Right kidney (tissue), 1 donor: ENCODE measurements at regions not wholly inside any gene's neighbourhood (a gene's known extent, or its start where the extent isn't known, plus 50 kb on each side); places are given as distances from the start of the nearest gene placed in this dataset.

ENCODE experiments used
- DNase-seq: peaks from one replicate; pipeline ENCODE4 v3.0.0-alpha.2; 2016

DNA sequence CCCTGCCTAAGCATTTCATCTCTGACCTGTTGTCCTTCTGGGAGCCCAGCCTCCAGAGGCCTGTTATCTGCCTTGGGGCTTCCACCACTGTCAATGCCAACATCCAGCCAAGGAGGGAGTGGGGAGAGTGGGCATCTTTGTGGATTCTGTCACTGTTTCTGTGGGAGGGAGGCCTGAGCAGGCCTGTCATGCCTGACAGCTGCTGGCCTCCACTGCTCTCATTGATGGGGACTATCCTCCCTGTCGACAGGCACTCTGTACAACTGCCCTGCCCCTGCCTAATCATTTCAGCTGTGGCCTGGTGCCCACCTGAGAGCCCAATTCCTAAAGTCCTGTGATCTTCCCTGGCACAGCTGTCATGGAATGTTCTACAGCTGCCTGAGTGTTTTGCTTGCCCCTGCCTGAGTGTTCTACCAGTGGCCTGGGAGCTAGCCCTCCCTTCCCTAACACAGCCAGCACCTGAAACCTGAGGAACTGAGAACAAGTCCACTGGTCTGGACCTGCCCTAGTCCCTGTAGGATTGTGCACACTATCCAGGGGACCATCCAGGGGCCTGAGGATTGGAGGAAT lies 145.3 kb downstream of the FAM83B start:
- no peak for DNase-seq

DNA sequence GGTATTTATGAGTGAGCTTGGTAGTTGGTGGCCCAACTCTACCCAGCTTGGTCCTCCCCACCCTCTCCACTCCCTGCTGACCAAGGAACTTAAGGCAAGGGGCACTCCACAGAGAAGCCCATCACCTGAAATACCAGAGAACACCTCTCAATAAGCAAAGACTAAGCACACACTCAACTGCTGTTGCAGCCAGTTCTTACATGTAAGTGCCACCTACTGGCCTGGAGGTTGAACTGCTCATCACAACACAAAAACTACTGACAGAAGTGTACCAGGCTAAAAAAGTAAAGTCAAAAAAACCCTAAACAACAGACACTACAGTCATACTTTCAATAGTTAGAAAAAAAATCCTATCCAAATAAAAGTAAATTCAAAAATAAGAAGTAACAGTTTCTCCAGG lies 146.2 kb downstream of the FAM83B start:
- DNase-seq = no peak

DNA sequence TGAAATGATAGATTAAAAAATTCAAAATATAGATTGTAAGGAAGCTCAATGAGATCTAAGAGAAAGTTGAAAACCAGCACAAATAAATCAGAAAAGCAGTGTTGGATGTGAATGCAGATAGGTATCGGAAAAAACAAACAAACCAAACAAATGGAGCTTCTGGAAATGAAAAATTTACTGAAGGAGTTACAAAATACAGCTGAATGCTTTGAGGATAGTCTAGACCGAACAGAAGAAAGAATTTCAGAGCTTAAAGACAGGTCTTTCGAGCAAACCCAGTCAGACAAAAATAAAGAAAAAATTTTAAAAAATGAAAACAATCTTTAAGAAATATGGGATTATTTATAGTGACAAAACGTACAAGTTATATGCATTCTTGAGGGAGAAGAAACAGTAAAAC lies 146.7 kb downstream of the FAM83B start:
- no peak for DNase-seq

GRCh38 chr6:54993948-54994347 lies 147.4 kb downstream of the FAM83B start:
- no peak for DNase-seq

DNA sequence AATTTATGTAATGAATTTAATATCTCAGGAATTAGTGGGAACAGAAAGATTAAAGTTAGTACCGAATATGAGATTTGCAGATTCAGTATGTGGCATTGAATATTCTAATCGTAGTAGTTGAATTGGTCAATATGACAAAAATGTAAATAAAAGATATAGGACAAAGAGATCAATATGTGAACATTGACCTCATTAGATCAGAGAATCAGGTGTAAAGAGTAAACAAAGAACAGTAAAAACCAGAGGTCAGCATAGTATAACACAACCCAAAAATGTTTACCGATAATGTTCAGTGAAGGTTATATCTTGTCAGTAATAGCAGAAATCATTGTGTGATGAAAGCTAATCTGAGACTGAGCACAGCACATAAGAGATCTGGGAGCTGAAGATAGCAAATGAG lies 152.0 kb downstream of the FAM83B start:
- DNase-seq = no peak

DNA sequence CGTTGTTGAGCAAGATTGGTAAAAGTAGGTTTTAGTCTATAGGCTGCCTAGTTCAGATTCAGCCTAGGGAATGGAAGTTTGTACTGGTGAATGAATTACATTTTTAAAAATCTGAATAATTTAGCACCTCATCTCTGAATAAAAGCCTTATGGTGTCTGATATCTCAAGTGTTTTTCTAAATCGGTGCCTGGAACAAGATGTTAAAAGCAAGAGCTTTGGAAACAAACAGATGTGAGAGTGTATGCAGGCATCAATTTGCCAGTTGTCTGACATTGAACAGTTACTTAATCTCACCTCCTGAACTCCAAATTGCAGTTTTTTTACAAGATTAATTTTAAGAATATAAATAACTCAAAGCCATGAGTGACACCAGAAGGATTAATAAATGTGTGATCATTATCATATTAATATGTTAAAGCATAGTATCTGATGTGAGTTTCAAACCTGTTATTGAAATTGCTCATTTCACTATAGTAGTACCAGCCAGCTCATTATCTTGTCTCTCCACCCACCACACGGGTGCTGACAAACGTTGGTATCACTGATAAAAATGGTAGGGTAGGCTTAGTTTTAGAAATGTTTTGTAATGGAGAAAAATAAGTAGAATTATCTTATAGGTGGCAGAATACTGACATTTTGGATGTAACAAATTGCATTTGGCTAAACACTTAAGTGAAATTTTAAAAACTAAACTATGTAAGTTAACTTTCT lies 157.3 kb downstream of the FAM83B start:
- DNase-seq = no peak

DNA sequence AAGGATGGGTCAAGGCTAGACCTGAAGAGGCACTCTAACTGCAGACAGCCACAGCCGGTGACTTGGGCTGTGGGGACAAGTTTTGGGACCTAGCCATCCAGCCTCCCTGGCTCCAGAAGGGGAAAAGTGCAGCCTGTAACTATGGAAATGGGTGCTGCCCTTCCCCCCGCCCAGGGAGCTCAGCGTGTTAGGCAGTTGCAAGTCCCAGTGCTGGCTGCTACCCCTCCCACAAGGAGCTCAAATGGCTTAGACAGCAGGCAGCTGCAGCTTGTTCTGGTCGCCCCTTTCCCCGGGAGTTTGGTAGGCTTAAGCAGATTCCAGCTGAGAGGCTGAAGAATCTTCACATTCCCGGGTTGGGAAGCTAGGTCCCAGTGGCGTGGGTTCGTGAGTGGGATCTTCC lies 162.6 kb downstream of the FAM83B start:
- DNase-seq = no peak

- DNase-seq = no peak
Observed at GRCh38 chr6:55011034-55011433, 163.3 kb upstream of the HCRTR2 start.

DNA sequence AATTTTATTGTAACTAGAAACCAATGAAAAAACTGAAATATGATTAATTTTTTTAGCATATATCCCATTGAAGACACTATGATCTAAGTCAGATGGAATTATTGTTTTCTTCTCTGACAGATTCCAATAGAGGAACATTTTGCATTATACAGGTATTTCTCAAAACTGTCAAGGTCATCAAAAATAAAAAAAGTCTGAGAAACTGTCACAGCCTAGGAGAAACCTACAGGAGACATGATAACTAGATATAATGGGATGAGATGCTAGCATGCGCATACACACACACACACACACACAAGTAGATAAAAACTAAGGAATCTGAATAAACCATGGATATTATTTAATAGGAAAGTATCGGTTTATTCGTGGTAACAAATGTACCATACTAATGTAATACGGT lies 161.9 kb upstream of the HCRTR2 start:
- DNase-seq = no peak

GRCh38 chr6:55014321-55015088 lies 159.8 kb upstream of the HCRTR2 start:
- no peak for DNase-seq

DNA sequence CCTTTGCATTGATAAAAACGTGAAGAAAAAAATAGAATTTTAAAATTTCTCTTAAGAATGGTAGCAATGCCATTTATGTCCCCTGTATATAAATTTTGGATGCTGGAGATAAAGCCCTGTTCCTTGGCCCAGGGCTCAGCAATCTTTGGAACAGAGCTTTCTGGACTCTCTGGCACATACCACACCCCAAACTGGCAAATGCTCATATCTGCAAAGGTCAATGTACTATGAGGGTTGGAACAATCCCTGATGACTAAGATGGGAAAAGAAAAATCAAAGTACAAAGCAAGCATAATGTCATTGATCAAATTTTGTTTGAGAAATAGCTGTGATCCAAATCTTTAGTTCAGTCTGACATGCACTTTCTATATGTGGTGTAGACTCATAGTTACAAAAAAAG lies 158.1 kb upstream of the HCRTR2 start:
- DNase-seq = no peak

DNA sequence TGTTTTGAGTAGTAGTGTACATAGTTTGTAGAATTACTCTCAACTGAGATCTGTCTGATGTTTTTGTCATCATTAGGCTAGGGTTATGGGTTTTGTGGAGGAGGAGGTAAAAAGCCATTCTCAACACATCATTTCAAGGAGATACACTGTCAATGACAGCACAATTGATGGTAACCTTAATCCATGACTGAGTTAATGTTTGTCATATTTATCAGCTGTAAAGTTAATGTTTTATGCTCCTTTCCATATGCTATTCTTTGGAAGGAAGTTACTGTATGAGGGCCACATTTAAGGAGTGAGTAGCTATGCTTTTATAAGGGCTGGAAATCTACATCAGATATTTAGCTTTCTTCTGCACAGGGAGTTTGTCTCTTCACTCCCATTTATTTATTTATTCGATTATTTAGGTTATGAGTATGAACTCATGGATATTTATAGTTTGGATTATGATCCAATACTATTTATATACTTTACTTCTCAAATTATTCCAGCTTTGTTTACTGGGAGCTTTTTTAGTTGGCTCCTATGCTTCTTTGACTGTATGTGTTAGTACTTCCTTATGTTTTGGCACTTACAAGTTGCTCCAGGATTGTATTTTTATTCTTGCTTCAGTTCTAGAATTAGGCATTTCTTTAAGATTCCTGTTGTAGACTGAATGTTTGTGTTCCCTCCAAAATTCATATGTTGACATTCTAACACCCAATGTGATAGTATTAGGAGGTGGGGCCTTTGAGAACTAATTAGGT lies 156.6 kb upstream of the HCRTR2 start:
- no peak for DNase-seq

DNA sequence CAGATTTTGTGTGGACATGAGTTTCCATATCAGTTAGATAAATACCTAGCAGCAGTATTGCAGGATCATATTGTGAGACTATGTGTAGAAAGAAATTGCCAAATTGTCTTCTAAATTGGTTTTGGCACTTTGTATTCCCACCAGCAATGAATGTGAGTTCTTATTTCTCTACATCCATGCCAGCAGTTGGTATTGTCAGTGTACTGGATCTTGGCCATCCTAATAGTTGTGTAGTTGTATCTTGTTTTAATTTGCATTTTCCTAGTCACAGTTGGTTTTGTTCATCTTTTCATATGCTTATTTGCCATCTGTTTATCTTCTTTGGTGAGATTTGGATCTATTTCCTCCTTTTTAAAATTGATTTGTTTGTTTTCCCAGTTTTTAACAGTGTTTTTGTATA lies 154.7 kb upstream of the HCRTR2 start:
- DNase-seq = no peak

GRCh38 chr6:55023230-55023629 lies 151.1 kb upstream of the HCRTR2 start:
- no peak for DNase-seq

GRCh38 chr6:55033016-55033546 lies 141.2 kb upstream of the HCRTR2 start:
- no peak for DNase-seq

- no peak for DNase-seq
Observed at GRCh38 chr6:55034752-55035151, 139.6 kb upstream of the HCRTR2 start.

GRCh38 chr6:55040102-55040848 lies 134.0 kb upstream of the HCRTR2 start:
- DNase-seq = no peak

GRCh38 chr6:55046869-55047422 lies 127.4 kb upstream of the HCRTR2 start:
- no peak for DNase-seq

DNA sequence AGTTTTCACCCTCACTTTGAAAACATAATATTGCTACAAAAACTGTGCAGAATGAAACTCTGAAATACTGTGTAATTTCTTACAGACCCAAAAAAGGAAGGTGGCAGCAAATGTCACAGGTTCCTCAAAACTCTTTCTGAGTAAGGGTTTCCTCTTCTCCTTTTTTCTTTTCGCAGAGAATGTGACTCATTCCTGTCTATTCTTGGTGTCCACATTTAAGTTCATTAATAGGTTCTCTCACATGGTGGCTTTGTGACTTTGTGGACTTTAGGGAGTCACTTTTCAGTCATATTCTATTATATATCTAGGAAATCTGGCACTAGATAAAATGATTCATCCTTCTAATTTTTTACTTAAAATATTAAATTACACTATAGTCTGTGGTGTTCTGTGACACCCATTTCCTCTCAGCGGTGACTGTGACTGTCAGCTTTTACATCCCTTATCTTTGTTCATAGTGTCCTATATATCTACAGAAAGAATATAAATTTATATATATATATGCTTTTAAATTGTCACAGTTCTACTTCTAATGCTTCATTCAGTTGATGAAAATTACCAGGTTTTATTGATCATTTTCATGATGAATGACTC lies 126.8 kb upstream of the HCRTR2 start:
- DNase-seq = no peak

- DNase-seq = no peak
Observed at GRCh38 chr6:55049866-55050265, 124.4 kb upstream of the HCRTR2 start.

DNA sequence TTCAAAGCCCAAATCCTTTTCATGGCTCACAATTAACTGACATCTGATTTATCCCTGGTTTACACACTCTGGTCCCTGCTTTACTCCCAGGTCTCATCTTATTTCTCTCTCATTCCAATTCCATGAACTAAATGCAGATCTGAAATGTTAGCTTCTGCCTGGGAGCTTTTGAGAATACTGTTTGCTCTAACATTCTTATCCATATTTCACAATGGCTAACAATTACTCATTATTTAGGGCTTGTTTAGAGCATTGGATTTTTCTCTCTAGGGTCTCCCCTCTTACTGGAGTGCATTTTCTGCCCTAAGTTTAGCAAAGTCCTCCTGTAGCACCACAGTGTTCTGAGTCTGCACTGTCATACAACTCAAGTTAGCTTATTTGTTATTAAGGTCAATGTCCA lies 121.5 kb upstream of the HCRTR2 start:
- no peak for DNase-seq
